VCaP (cell line): ENCODE measurements at regions not wholly inside any gene's neighbourhood (a gene's known extent, or its start where the extent isn't known, plus 50 kb on each side); places are given as distances from the start of the nearest gene placed in this dataset.

Experiments used
- H3K27ac ChIP-seq: fragments of 450-650 bp; 2 replicates; pipeline ENCODE4 v1.5.1; 2017
- TF ChIP-seq, protein P1 (sequence below): fragments of 450-650 bp; conservative IDR thresholded peaks from 2 replicates; pipeline ENCODE4 v1.5.1; 2017; ENCODE audit warnings: mild to moderate bottlenecking, moderate library complexity

DNA sequence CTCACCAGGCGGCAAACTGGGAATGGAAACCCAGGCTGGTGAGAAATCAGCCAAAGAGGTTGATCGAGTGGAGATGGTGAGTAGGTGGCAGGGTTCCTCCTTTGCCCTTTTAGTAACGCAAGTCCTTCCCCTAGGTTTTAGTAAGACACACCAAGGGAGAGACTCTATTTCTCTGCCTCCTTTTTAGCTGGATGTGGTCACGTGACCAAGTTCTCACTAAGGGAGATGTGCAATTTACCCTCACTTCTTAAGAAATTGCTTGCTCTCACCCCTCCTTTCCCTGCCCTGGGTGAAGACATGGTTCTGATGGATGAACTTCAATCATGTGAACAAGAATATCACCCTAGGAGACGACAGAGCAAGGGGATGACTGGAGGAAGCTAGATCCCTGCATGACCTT, 99.8 kb upstream of the FOXF1 start:
- TF ChIP-seq, protein P1, sequence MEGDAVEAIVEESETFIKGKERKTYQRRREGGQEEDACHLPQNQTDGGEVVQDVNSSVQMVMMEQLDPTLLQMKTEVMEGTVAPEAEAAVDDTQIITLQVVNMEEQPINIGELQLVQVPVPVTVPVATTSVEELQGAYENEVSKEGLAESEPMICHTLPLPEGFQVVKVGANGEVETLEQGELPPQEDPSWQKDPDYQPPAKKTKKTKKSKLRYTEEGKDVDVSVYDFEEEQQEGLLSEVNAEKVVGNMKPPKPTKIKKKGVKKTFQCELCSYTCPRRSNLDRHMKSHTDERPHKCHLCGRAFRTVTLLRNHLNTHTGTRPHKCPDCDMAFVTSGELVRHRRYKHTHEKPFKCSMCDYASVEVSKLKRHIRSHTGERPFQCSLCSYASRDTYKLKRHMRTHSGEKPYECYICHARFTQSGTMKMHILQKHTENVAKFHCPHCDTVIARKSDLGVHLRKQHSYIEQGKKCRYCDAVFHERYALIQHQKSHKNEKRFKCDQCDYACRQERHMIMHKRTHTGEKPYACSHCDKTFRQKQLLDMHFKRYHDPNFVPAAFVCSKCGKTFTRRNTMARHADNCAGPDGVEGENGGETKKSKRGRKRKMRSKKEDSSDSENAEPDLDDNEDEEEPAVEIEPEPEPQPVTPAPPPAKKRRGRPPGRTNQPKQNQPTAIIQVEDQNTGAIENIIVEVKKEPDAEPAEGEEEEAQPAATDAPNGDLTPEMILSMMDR: no peak

DNA sequence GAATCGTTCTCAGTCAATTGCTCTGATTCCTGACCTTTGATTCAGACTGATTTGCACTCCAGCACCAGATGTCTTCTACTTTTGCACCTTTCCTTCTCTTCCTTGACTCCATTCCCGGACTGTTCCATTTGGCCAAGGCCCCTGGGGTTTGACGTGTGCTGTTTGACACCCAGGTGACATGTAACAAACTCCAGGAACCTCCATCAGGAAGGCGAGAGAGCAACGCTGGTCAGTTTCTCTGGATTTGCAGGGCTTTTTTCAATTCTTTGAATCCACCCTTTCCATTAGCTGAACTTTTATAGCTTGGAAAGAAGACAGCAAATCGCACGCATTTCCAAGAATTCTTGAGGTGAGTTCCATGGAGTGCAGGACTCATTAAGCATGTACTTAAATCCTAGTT, 98.4 kb upstream of the FOXF1 start:
- no peak overlapping the region for H3K27ac ChIP-seq
- TF ChIP-seq, protein P1: no peak

More for the DNA sequence above, 99.8 kb upstream of the FOXF1 start:
- H3K27ac ChIP-seq: no peak overlapping the region

DNA sequence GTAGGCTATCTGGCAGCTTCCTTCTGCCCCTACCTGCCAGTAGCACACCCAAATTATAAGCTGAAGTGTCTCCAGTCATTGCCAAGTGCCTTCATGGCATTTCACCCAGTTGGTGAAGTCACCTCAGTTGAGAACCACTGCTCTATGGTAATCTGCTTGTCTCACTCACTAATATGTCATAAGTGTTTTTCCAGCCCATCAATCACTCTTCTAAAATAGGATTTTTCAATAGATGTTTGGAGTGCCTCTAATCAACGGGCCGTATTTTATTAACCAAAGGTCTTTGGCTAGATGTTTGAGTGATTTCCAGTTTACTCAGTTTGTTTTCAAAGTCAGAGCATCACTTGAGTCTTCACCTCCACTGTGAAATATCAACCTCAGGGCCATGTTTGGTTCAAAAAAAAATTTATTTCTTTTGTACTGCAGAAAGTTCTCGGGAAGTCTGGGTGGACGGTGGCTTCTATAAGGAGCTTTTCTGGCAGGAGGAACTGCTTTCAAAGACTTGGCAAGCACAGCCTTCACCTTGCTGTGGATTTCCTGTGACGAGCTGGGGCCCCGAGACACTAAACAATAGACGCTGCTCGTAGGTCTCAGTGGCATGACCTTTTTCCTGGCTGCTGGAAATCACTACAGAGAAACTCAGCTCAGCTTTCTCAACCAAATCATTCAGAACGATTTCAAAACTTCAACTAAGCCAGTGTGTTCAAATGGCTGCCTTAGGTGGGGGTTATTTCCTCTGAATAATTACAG, 95.2 kb upstream of the FOXF1 start:
- TF ChIP-seq, protein P1: no peak

DNA sequence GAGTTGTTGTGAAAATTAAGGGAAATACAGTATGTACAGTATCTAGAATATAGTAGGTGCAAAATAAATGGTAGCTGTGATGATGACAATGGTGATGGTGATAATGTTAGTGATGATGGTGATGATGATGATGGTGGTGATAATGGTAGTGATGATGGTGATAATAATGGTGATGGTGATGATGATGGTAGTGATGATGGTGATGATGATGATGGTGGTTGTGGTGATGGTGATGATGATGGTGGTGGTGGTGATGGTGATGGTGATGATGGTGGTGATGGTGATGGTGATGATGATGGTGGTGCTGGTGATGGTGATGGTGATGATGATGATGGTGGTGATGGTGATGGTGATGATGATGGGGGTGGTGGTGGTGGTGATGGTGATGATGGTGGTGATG, 91.3 kb upstream of the FOXF1 start:
- TF ChIP-seq, protein P1: no peak
- H3K27ac ChIP-seq: no peak overlapping the region

More for the DNA sequence above, 95.2 kb upstream of the FOXF1 start:
- H3K27ac ChIP-seq: no peak overlapping the region

DNA sequence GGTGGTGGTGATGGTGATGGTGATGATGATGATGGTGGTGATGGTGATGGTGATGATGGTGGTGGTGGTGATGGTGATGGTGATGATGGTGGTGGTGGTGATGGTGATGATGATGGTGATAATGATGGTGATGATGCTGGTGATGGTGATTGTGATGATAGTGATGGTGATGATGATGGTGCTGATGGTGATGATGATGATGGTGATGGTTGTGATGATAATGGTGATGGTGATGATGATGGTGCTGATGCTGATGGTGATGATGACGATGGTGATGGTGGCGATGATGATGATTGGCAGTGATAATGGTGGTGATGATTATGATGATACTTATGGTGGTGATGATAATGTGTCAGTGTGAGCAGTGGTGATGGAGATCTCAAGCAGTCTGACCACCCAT, 90.8 kb upstream of the FOXF1 start:
- TF ChIP-seq, protein P1: no peak
- H3K27ac ChIP-seq: no peak overlapping the region

DNA sequence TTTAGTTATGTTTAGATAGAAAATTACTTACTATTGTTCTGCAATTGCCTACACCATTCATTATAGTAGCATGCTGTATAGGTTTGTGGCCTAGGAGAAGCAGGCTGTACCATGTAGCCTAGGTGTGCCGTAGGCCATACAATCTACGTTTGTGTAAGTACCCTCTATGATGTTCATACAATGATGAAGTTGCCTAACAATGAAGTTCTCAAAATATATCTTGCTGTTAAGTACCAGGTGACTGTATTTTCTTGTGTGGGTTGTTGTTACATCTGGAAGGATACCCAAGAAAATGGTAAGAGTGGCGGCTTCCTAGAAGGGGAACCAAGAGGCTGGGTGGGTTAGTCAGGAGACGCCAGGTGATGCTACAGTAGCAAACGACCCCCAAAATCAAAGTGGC, 88.3 kb upstream of the FOXF1 start:
- H3K27ac ChIP-seq: no peak overlapping the region
- TF ChIP-seq, protein P1: no peak

DNA sequence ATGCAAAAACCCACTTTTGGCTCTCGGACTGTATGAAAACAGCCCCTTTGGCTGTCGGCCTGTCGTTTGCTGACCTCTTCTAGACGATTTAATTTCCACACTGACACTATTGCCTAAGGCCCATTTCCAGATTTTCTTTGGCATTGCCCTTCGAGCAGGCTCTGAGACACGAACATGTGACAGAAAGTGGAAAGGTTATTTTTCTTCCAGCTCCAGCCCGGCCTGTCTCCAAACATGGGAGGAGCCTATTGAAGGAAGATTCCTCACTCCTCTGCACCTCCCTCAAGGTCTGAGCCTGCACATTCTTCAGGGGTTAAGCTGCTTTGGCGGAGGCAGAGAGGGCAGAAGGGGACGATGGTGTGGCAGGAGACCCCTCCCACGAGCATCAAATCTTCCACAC, 85.9 kb upstream of the FOXF1 start:
- TF ChIP-seq, protein P1: no peak
- no peak overlapping the region for H3K27ac ChIP-seq
